Naive thymus-derived CD8-positive, alpha-beta T cell (primary cell): ENCODE measurements at regions not wholly inside any gene's neighbourhood (a gene's known extent, or its start where the extent isn't known, plus 50 kb on each side); places are given as distances from the start of the nearest gene placed in this dataset.

Experiments used
- ATAC-seq, 2 donors: fragments of 150-1000 bp; cut with Tn5 transposase in 1 of 2; sonication (Bioruptor Pico), chemical (Tn5 transposase) in 1 of 2; 1 replicate in 1 of 2; 2 replicates in 1 of 2; pipeline ENCODE4 v1.10.0; 2021; ENCODE audit warnings: mild to moderate bottlenecking in 2 of 2, moderate library complexity in 2 of 2
- POLR2A ChIA-PET: fragments of 350-600 bp; sonication (Branson Sonifier 250); formaldehyde crosslinking; loops from one replicate; lab custom pipeline; 2021; ENCODE audit warnings: antibody characterized with exemption; lab: Charles Lee
- DNase-seq, 10 donors: peaks; one replicate each; pipeline versions ENCODE4 v3.0.0 to v3.0.0-alpha.2; 2020 to 2022
- H3K27ac Mint-ChIP-seq, 10 donors: one replicate each; pipeline ENCODE4 v1.8.0; 2020 to 2022; ENCODE audit warnings: mild to moderate bottlenecking in 10 of 10, mixed read lengths in 10 of 10, moderate library complexity in 4 of 10, inconsistent platforms in 1 of 10
- H3K27me3 Mint-ChIP-seq, 5 donors: one replicate each; pipeline ENCODE4 v1.8.0; 2021 to 2022; ENCODE audit warnings: mixed read lengths in 5 of 5
- H3K36me3 Mint-ChIP-seq, 3 donors: one replicate each; pipeline ENCODE4 v1.8.0; 2020 to 2022; ENCODE audit warnings: mixed read lengths in 3 of 3, mild to moderate bottlenecking in 2 of 3, inconsistent platforms in 1 of 3
- H3K4me1 Mint-ChIP-seq, 4 donors: one replicate each; pipeline ENCODE4 v1.8.0; 2021 to 2022; ENCODE audit warnings: mixed read lengths in 4 of 4
- H3K4me3 Mint-ChIP-seq, 10 donors: one replicate each; pipeline ENCODE4 v1.8.0; 2020 to 2022; ENCODE audit warnings: mild to moderate bottlenecking in 10 of 10, mixed read lengths in 10 of 10, moderate library complexity in 6 of 10, inconsistent platforms in 1 of 10
- H3K9me3 Mint-ChIP-seq, 9 donors: one replicate each; pipeline ENCODE4 v1.8.0; 2020 to 2022; ENCODE audit warnings: mixed read lengths in 9 of 9, mild to moderate bottlenecking in 3 of 9, inconsistent platforms in 1 of 9, moderate library complexity in 1 of 9

DNA sequence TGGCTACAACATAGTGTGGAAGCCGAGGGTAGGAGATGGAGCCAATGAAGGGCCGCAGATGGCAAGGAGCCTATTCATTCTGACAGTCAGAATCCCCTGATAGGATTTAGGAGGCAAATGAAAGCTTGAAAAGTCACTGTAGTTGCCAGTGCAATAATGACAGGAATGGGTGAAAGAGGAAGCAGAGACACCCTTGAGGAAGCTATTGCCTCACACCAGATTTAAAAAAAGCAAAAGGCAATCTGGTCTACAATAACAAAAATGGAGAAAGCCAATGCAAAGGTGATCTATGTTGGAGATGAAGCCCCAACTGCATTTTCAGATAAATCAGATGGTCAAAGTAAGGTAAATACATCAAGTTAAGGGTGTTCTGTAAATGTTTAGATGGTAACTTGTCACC, 158.5 kb downstream of the TUBA3C start:
- H3K36me3 Mint-ChIP-seq: no peaks in the 10 kb centered on the region
- no peak for ATAC-seq
- no peaks in the 10 kb centered on the region for H3K4me1 Mint-ChIP-seq
- peaks cover 2 to 20% (median 5%) of the 10 kb centered on the region in 5 donors for H3K27me3 Mint-ChIP-seq
- H3K4me3 Mint-ChIP-seq: no peak overlapping the region
- peaks cover 0 to 10% (median 3%) of the 10 kb centered on the region in 9 donors for H3K9me3 Mint-ChIP-seq
- POLR2A ChIA-PET: no interaction called here
- H3K27ac Mint-ChIP-seq: no peak overlapping the region
- no peak for DNase-seq

DNA sequence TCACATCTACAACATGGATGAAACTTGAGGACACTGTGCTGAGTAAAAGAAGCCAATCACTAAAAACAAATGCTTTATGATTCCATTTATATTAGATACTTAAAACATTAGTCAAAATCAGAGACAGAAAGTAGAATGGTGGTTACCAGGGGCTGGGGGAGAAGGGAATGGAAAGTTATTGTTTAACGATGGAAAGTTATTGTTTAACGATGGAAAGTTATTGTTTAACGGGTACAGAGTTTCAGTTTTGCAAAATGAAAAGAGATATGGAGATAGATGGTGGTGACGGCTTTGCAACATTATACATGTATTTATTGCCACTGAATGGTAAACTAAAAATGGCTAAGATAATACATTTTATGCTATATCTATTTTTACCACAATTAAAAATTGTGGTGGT, 160.6 kb downstream of the TUBA3C start:
- DNase-seq (no peak), ATAC-seq (no peak)
- Mint-ChIP-seq H3K9me3 (peaks cover 0 to 10% (median 3%) of the 10 kb centered on the region in 9 donors), H3K27ac (no peak overlapping the region), H3K4me1 (no peaks in the 10 kb centered on the region), H3K27me3 (peaks cover 2 to 22% (median 5%) of the 10 kb centered on the region in 5 donors), H3K4me3 (no peak overlapping the region), H3K36me3 (no peaks in the 10 kb centered on the region)
- POLR2A ChIA-PET: no interaction called here

DNA sequence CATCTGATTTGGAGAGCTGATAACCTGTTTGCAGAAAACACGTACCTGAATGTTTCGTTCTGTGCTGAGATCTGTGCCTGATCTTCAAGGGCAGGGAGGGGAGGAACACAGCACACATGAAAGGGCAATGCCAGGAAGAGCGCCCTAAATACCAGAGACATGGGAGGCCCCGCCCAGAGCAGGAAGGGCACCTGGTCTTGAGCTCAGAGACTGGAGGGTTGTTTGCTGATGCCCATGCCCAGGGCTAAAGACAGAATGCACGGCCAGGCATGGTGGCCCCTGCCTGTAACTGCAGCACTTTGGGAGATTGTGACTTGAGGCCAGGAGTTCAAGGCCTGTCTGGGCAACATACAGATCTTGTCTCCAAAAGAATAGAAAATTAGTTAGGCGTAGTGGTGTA, 183.2 kb downstream of the TUBA3C start:
- H3K36me3 Mint-ChIP-seq: no peaks in the 10 kb centered on the region
- H3K4me3 Mint-ChIP-seq: peak overlapping the region in 1 of 10 donors; percentile 8
- ATAC-seq: no peak
- peak overlapping the region in 2 of 10 donors; percentile 68 to 84 for H3K27ac Mint-ChIP-seq
- POLR2A ChIA-PET: interaction anchor here (0.6 kb wide), 1 partner anchor 66 kb away, joined by 3 read pairs; no protein-coding TSS in a partner anchor
- peaks cover 0 to 22% (median 1%) of the 10 kb centered on the region in 9 donors for H3K9me3 Mint-ChIP-seq
- DNase-seq: no peak
- H3K27me3 Mint-ChIP-seq: no peaks in the 10 kb centered on the region
- H3K4me1 Mint-ChIP-seq: peaks cover 0 to 6% (median 0%) of the 10 kb centered on the region in 4 donors

DNA sequence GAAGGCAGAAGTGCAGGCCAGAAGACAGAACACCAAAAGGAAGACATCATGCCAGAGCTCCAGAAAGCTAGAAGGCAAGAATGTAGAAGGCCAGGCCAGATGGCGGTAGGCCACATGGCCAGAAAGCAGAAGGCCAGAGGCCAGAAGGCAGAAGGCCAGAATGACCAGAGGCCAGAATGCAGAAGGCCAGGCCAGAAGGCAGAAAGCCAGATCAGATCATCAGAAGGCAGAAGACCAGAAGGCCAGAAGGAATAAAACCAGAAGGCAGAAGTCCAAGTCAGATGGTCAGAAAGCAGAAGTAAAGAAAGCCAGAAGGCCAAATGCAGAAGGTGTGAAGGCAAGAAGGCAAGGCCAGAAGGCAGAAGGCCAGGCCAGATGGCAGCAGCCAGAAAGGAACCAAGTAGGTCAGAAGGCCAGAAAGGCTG, 185.0 kb downstream of the TUBA3C start:
- Mint-ChIP-seq H3K4me3 (no peak overlapping the region), H3K4me1 (peaks cover 0 to 6% (median under 1%) of the 10 kb centered on the region in 4 donors), H3K9me3 (peaks cover 0 to 39% (median 2%) of the 10 kb centered on the region in 9 donors), H3K27me3 (no peaks in the 10 kb centered on the region), H3K27ac (no peak overlapping the region), H3K36me3 (peaks cover 0 to 4% (median 0%) of the 10 kb centered on the region in 3 donors)
- no peak for DNase-seq
- POLR2A ChIA-PET: no interaction called here
- ATAC-seq: no peak

DNA sequence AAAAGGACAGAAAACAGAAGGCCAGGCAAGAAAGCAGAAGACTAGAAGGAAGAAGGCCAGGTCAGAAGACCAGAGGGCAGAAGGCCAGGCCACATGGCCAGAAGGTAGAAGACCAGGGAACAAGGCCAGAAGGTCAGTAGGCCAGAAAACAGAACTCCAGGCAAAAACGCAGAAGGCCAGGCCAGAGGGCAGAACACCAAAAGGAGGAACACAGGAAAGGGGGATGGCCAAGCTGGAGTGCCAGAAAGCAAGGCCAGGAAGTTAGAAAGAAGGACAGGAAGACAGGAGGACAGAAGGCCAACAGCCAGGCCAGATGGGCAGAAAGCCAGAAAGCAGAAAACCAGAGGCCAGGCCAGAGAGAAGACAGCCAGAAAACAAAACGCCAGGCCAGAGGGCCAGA, 185.4 kb downstream of the TUBA3C start:
- Mint-ChIP-seq H3K9me3 (peaks cover 0 to 42% (median 4%) of the 10 kb centered on the region in 9 donors), H3K27me3 (no peaks in the 10 kb centered on the region), H3K4me1 (peaks cover 0 to 6% (median under 1%) of the 10 kb centered on the region in 4 donors), H3K36me3 (peaks cover 0 to 6% (median 0%) of the 10 kb centered on the region in 3 donors), H3K4me3 (no peak overlapping the region), H3K27ac (no peak overlapping the region)
- POLR2A ChIA-PET: no interaction called here
- ATAC-seq (no peak), DNase-seq (no peak)

DNA sequence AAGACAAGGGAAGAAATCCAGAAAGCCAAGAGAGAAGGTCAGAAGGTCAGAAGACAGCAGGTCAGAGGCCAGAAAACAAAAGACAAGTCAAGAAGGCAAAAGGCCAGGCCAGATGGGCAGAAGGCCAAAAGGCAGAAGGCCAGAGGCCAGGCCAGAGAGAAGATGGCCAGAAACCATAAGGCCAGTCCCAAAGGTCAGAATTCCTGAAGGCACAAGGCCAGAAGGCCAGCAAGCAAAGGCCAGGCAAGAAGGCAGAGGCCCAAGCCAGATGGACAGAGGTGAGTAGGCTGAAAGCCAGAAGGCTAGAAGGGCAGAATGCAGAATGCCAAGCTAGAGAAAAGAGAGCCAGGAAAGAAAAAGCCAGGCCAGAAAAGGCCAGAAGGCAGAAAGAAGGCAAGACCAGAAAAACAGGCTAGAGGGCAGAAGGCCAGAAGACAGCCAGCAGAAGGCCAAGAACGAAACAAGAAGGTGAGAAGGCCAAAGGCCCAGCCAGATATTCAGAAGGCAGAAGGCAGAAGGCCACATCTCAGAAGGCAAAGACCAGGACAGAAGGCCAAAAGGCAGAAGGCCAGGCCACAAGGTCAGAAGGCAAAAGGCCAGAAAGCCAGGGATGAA, 186.3 kb downstream of the TUBA3C start:
- Mint-ChIP-seq H3K4me3 (no peak overlapping the region), H3K27ac (peak overlapping the region in 1 of 10 donors; percentile 77)
- POLR2A ChIA-PET: no interaction called here

DNA sequence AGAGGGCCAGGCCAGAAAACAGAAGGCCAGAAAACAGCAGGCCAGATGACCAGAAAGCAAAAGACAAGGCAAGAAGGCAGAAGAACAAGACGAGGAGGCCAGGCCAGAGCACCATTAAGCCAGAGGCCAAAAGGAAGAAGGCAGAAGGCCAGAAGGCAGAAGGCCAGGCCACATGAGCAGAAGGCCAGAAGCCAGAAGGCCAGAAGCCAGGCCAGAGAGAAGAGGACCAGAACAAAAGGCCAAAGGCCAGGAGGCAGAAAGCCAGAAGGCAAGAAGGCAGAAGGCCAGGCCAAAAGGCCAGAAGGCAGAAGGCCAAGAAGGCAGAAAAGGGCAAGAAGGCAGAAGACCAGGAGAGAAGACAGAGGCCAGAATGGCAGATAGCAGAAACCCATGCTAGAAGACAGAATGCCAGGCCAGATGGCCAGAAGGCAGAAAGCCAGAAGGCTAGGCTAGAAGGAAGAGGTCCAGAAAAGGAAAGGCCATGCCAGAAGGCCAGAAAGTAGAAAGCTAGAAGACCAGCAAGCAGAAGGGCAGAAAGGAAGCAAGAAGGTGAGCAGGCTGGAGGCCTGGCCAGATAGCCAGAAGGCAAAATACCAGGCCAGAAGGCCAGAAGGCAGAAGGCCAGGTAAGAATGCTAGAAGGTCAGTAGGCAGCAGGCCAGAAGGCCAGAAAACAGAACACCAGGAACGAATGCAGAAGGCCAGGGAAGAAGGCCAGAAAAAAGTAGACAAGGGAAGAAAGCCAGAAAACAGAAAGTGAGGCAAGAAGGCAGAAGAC, 187.6 kb downstream of the TUBA3C start:
- no peak for DNase-seq
- no peak overlapping the region for H3K4me3 Mint-ChIP-seq
- peaks cover 0 to 6% (median 2%) of the 10 kb centered on the region in 4 donors for H3K4me1 Mint-ChIP-seq
- POLR2A ChIA-PET: no interaction called here
- peaks cover 0 to 6% (median 0%) of the 10 kb centered on the region in 3 donors for H3K36me3 Mint-ChIP-seq
- H3K27me3 Mint-ChIP-seq: no peaks in the 10 kb centered on the region
- peaks cover 0 to 42% (median 5%) of the 10 kb centered on the region in 9 donors for H3K9me3 Mint-ChIP-seq
- H3K27ac Mint-ChIP-seq: peak overlapping the region in 2 of 10 donors; percentile 27 to 66
- ATAC-seq: no peak

More for the DNA sequence above, 186.3 kb downstream of the TUBA3C start:
- Mint-ChIP-seq H3K4me1 (peaks cover 0 to 6% (median under 1%) of the 10 kb centered on the region in 4 donors), H3K36me3 (peaks cover 0 to 6% (median 0%) of the 10 kb centered on the region in 3 donors), H3K9me3 (peaks cover 0 to 42% (median 4%) of the 10 kb centered on the region in 9 donors), H3K27me3 (no peaks in the 10 kb centered on the region)
- DNase-seq (no peak), ATAC-seq (no peak)

DNA sequence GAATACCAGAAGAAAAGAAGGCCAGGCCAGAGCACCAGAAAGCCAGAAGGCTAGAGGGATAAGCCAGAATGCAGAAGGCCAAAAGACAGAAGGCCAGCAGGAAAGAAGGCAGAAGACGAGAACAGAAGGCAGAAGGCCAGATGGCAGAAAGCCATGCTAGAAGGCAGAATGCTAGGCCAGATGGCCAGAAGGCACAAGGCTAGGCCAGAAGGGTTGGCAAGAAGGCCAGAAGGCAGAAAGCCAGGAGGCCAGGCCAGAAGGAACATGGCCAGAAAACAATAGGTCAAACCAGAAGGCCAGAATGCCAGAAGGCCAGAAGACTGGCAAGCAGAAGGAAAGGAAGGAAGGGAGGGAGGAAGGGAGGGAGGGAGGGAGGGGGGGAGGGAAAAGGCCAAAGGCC, 188.8 kb downstream of the TUBA3C start:
- POLR2A ChIA-PET: no interaction called here
- DNase-seq: no peak
- no peak for ATAC-seq
- H3K36me3 Mint-ChIP-seq: peaks cover 0 to 6% (median 0%) of the 10 kb centered on the region in 3 donors
- H3K4me3 Mint-ChIP-seq: no peak overlapping the region
- H3K27ac Mint-ChIP-seq: no peak overlapping the region
- no peaks in the 10 kb centered on the region for H3K27me3 Mint-ChIP-seq
- peaks cover 0 to 42% (median 5%) of the 10 kb centered on the region in 9 donors for H3K9me3 Mint-ChIP-seq
- H3K4me1 Mint-ChIP-seq: peaks cover 0 to 3% (median 0%) of the 10 kb centered on the region in 4 donors

DNA sequence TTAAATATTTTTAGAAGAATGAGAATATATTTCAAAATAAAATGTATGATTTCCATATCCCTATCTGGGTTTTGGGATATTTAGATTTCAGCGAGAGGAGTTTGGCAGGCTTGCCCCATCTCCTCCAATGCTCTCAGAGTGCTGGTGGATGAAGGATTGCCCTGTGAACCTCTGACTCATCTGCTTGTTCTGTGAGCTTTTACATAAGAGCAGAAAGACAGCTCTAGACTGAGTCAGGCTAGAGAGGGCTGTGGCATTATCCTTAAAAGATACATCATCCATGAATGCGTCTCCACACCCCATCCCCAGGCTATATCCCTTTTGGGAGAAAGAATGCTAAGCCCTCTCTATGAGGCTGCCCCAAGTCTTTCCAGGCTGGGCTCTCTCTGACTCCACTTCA, 190.6 kb downstream of the TUBA3C start:
- H3K4me1 Mint-ChIP-seq: peaks cover 0 to 3% (median 0%) of the 10 kb centered on the region in 4 donors
- H3K36me3 Mint-ChIP-seq: peaks cover 0 to 6% (median 0%) of the 10 kb centered on the region in 3 donors
- H3K9me3 Mint-ChIP-seq: peaks cover 0 to 42% (median 7%) of the 10 kb centered on the region in 9 donors
- no peak overlapping the region for H3K27ac Mint-ChIP-seq
- ATAC-seq: no peak
- DNase-seq: no peak
- H3K27me3 Mint-ChIP-seq: peaks cover 0 to 7% (median 0%) of the 10 kb centered on the region in 5 donors
- POLR2A ChIA-PET: no interaction called here
- no peak overlapping the region for H3K4me3 Mint-ChIP-seq

DNA sequence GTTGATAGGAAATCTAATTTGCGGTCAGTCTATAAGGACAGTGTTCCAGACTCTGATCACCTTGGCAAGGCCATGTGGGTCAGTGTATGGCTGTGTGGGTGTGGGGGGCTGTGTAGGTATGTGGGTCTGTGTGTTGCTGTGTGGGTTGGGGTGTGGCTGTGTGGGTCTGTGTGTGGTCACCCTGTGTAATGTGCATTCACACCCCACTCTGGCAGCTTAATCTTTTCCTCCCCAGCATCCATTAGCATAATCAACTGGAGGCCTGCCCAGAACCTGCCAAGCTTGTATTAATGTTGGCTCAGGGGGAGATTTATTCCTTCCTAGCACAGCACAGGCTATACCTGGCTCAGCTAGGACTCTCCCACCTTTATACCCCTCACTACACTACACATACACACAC, 203.2 kb downstream of the TUBA3C start:
- H3K27ac Mint-ChIP-seq: no peak overlapping the region

DNA sequence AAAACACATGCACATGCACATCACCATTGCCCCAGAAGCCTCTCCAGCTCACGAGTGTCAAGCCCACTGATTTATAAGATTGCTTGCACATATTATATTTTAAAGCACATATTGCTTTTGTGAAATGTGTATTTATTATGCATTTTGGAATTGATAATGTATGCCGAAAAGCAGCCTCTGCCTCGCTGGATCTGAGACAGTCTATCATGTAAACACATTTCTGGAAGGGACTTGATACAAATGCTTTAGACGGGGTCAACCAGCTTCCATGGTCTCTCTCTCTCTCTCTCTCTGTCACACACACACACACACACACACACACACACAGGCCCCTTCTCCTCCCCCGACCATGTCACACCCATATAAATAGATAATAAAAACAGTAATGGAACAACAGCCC, 203.8 kb downstream of the TUBA3C start:
- POLR2A ChIA-PET: no interaction called here
- no peak for DNase-seq
- peaks cover 0 to 3% (median 0%) of the 10 kb centered on the region in 3 donors for H3K36me3 Mint-ChIP-seq
- H3K27ac Mint-ChIP-seq: no peak overlapping the region
- H3K4me1 Mint-ChIP-seq: no peaks in the 10 kb centered on the region
- H3K9me3 Mint-ChIP-seq: peaks cover 0 to 16% (median 5%) of the 10 kb centered on the region in 9 donors
- H3K4me3 Mint-ChIP-seq: no peak overlapping the region
- H3K27me3 Mint-ChIP-seq: peaks cover 0 to 18% (median 13%) of the 10 kb centered on the region in 5 donors
- no peak for ATAC-seq

More for the DNA sequence above, 203.2 kb downstream of the TUBA3C start:
- Mint-ChIP-seq H3K36me3 (peaks cover 0 to 7% (median 0%) of the 10 kb centered on the region in 3 donors), H3K4me1 (no peaks in the 10 kb centered on the region), H3K9me3 (peaks cover 0 to 22% (median 10%) of the 10 kb centered on the region in 9 donors), H3K27me3 (peaks cover 0 to 18% (median 17%) of the 10 kb centered on the region in 5 donors), H3K4me3 (no peak overlapping the region)
- DNase-seq (no peak), ATAC-seq (no peak)
- POLR2A ChIA-PET: no interaction called here

DNA sequence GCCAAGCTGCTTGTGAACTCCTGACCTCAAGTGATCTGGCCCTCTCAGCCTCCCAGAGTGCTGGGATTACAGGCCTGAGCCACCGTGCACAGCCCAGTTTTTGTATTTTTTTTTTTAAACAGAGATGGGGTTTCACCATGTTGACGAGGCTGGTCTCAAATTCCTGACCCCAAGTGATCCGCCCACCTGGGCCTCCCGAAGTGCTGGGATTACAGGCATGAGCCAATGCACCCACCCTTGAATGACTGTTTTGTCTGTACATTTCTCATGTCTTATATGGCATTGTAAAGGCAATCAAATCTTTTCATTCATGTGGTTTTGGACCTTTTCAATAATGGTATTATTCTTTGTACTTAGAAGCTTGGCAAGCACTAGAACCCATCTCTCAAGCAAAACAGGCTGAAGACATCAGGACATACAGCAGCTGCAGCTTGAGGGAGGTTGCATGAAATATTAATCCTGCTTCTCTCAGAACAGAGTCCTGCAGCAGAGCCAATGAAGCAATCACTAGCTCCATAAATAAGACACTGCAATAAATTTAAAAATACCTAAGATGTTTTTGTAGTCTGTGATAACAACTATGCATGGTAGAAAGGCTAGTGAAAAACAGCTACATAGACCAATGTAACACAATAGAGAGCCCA, 209.9 kb downstream of the TUBA3C start:
- POLR2A ChIA-PET: no interaction called here
- H3K9me3 Mint-ChIP-seq: peaks cover 0 to 13% (median 0%) of the 10 kb centered on the region in 9 donors
- H3K36me3 Mint-ChIP-seq: no peaks in the 10 kb centered on the region
- H3K27me3 Mint-ChIP-seq: no peaks in the 10 kb centered on the region
- H3K27ac Mint-ChIP-seq: no peak overlapping the region
- H3K4me1 Mint-ChIP-seq: no peaks in the 10 kb centered on the region
- no peak overlapping the region for H3K4me3 Mint-ChIP-seq
- ATAC-seq (no peak), DNase-seq (no peak)
